ENCODE measurements at regions not wholly inside any gene's neighbourhood (a gene's known extent, or its start where the extent isn't known, plus 50 kb on each side); places are given as distances from the start of the nearest gene placed in this dataset.
"Not testable (repeated sequence)": the region's sequence is repeated elsewhere in the genome, so short reads cannot be mapped to it uniquely, and the experiment has no call there.

GRCh38 chr5:94025788-94026473 lies 284.5 kb upstream of the POU5F2 start:
- DNase-seq (ENCODE audit: low spot score), result no peak

DNA sequence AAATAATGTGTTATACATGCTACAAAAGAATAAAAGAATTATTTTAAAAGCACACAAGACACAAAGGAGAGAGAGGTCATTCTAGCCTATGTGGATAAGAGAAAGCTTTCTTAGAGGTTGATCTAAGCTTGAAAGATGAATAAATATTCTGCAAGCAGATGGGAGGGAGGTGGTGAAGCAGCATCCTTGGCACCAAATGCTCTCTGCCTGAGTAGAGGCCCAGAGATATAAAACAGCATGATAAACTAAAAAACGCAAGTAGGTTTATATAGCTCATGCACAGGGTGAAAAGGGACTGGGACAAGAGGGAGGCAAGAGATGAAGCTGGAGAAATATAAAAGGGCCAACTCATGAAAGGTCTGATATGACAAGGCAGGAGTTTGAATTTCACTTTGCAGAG lies 283.2 kb upstream of the POU5F2 start:
- no peak for DNase-seq (ENCODE audit: low spot score)

GRCh38 chr5:94024101-94024500 lies 282.7 kb upstream of the POU5F2 start:
- DNase-seq (ENCODE audit: low spot score), result no peak

DNA sequence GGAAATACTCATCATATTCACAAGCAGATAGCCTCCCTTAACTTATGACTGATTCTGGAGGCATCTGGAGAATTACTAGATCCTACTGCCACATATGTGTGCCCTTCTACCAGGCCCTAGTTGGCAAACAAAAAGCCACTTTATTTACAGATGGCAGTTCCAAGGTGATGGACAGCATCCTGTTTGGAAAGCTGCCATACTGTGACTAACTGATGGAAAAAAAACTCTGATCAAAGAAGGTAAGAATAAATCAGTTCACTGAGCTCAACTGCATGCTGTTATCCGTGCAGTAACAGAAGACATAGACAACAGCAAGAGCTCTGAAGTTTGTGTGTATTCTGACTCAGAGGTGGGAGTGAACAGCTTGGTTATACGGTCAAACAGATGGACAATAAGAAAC lies 279.8 kb upstream of the POU5F2 start:
- DNase-seq (ENCODE audit: low spot score), result no peak

GRCh38 chr5:94017579-94017978 lies 276.2 kb upstream of the POU5F2 start:
- DNase-seq (ENCODE audit: low spot score), result no peak

GRCh38 chr5:94010814-94011213 lies 269.4 kb upstream of the POU5F2 start:
- no peak for DNase-seq (ENCODE audit: low spot score)

GRCh38 chr5:94009161-94009560 lies 267.8 kb upstream of the POU5F2 start:
- DNase-seq (ENCODE audit: low spot score), result no peak

DNA sequence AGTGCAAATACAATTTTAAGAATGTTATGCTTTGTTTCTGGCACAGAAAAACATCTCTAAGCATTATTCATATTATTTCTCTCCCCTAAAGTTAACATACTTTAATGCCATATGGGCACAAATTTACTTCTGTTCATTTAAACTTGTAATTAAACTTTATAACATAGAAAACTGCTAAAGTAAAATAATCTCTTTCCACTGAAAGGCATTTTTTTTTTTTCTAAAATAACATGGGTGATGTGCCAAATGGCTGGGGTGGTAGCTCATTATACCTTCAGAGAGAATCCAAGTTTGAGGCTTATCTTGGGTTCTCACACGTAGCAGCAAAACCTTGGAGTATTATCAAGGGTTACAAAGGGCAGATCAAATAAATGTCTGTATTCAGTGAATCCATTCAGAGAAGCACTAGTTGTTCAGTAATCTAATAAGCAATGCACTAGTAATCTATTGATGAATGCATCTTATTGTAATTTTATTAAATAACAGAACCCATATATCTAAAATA lies 257.6 kb upstream of the POU5F2 start:
- DNase-seq (ENCODE audit: low spot score), result no peak

DNA sequence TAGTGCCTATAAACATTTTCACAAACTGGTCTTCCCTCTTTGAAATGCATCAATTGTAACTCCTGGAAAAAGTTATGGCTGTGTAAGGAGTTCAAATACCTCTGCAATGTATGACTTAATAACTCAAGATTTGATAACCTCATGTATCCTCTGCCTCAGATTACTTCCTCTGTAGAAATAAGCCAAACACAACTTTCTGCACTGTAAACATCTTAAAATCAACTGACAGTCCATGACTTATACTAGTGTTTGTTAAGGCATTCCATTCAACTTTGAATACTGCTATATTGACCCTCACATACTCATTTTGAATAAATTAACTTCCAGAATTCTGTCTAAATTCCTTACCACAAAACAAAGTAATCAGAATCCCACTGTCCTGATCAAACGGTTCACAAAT lies 256.2 kb upstream of the POU5F2 start:
- DNase-seq (ENCODE audit: low spot score), result no peak

DNA sequence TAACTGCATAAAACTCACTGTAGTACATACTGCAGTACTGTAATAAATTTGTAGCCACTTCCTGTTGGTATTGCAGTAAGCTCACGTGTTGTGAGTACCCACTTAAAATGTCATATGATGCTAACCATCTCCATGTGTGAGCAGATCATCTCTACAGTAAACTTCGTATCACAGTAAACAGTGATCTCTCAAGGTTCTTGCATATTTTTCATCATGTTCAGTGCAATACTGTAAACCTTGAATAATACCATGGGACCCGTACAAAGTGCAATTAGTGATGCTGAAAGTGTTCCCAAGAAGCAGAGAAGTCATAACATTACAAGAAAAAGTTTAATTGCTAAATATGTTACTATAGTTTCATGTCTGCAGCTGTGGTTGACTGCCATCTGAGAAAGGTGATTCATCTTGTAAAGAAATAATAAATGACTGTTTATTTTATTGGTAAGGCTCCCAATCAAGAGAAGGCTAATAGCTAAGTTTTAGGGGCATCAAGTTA lies 253.8 kb upstream of the POU5F2 start:
- DNase-seq (ENCODE audit: low spot score), result no peak

DNA sequence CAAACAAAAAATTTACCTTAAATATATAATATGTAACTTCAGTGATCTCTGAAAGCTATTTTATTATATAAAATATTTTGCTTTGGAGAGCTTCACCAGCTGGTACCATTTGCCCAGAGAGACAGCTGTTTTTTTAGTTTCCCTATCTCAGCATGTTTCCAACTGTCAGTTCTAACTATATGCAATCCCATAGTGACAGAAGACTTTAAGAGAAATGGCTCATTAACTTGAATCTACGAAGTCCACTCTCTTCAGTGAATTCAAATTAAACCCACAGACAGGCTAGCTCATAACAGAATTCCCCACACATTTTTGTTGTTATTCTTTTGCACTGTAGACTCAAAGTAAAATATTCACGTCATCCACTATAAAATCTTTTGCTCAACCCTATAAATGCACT lies 251.8 kb upstream of the POU5F2 start:
- no peak for DNase-seq (ENCODE audit: low spot score)

DNA sequence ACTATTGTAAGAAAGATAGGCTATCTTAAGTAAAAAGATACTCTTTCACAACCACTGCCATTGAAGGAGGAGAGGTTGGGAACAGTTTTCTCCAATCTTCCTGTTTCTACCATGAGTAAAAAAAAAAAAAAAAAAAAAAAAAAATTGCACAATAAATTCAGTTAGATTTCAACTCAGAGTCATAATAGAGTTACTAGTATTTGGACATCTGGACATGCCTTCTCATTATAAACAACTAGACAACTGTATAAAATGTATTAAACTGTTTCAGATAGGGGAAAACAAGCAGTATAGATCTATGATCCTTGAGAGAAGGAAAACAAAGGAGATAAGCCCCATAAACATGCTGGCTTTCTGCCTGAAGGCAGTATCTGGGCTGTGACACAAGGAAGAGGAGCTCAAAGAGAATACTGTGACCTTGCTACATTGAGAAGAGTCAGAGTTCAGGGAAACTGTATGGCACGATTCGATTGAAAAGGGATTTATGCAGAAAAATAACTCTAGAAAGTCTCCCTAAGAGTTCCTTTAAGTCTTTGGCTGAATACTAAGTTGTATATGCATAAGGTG lies 249.2 kb upstream of the POU5F2 start:
- no peak for DNase-seq (ENCODE audit: low spot score)

DNA sequence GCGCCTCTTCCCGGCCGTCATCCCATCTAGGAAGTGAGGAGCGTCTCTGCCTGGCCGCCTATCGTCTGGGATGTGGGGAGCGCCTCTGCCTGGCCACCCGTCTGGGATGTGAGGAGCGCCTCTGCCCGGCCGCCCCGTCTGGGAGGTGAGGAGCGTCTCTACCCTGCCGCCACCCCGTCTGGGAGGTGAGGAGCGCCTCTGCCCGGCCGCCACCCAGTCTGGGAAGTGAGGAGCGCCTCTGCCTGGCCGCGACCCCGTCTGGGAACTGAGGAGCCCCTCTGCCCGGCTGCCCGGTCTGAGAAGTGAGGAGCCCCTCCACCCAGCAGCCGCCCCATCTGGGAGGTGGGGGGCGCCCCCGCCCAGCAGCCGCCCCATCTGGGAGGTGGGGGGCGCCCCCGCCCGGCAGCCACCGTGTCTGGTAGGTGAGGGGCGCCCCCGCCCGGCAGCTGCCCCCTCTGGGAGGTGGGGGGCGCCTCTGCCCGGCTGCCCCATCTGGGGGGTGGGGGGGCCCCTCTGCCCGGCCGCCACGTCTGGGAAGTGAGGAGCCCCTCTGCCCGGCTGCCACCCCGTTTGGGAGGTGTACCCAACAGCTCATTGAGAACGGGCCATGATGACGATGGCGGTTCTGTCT lies 244.7 kb upstream of the POU5F2 start:
- DNase-seq (ENCODE audit: low spot score), result not testable (repeated sequence)

DNA sequence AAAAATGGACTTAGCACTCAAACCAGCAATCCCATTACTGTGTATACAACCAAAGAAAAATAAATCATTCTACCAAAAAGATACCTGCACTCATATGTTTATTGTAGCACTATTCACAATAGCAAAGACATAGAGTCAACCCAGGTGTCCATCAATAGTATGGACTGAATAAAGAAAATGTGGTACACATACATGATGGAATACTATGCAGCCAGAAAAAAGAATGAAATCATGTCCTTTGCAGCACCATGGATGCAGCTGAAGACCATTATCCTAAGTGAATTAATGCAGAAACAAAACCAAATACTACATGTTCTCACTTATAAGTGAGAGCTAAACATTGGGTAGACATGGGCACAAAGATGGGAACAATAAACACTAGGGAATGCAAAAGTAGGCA lies 236.8 kb upstream of the POU5F2 start:
- no peak for DNase-seq (ENCODE audit: low spot score)

- DNase-seq (ENCODE audit: low spot score), result no peak
Observed at GRCh38 chr5:93967923-93968322, 226.5 kb upstream of the POU5F2 start.

DNA sequence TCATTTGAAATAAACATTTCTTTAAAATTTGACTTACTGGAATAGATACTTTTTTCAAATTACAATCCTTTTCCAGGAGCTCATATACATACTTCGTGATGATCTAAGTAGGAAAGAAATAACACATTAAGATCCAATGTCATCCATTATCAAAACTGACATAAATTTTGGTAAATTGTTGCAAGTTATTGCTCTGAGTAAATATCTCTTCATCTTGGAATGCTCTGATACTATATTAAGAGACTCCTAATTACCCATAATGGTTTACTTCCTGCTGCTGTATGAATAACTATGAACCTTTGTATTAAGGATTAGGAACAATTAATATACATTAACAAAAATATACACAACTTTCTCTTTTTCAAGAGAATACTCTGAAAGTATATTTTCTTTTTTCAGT lies 223.0 kb upstream of the POU5F2 start:
- no peak for DNase-seq (ENCODE audit: low spot score)

DNA sequence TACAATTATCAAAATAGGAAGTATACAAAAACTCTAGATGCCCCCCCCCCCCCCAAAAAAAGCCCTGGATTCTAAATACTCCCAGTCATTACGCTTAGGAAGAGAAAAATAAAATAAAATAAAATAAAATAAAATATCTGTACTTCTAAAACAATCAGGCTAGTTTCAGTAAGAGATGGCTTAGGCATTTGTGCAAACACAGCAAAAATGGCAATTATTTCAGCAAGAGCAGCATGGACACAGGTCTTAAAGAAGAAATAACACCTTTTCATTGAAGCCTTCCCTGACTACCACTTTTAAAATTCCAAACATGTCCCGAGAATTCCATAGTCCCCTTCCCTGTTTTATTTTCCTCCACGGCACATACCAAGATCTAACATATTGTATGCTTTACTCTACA lies 218.6 kb upstream of the POU5F2 start:
- DNase-seq (ENCODE audit: low spot score), result no peak

GRCh38 chr5:93956006-93956405 lies 214.6 kb upstream of the POU5F2 start:
- no peak for DNase-seq (ENCODE audit: low spot score)

- DNase-seq (ENCODE audit: low spot score), result no peak
Observed at GRCh38 chr5:93954421-93955069, 213.1 kb upstream of the POU5F2 start.

GRCh38 chr5:93953442-93953841 lies 212.0 kb upstream of the POU5F2 start:
- no peak for DNase-seq (ENCODE audit: low spot score)

GRCh38 chr5:93941897-93942296 lies 200.5 kb upstream of the POU5F2 start:
- no peak for DNase-seq (ENCODE audit: low spot score)

DNA sequence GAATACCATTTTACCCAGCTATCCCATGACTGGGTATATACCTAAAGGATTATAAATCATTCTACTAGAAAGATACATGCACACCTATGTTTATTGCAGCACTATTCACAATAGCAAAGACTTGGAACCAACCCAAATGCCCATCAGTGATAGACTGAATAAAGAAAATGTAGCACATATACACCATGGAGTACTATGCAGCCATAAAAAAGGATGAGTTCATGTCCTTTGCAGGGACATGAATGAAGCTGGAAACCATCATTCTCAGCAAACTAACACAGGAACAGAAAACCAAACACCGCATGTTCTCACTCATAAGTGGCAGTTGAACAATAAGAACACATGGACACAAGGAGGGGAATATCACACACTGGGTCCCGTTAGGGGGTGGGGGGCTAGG lies 191.9 kb upstream of the POU5F2 start:
- DNase-seq (ENCODE audit: low spot score), result not testable (repeated sequence)

- DNase-seq (ENCODE audit: low spot score), result no peak
Observed at GRCh38 chr5:93930098-93930497, 188.7 kb upstream of the POU5F2 start.
